C4-2B (cell line): ENCODE measurements at regions not wholly inside any gene's neighbourhood (a gene's known extent, or its start where the extent isn't known, plus 50 kb on each side); places are given as distances from the start of the nearest gene placed in this dataset.

Experiments
- ZFX ChIP-seq: fragments of 450-650 bp; IDR thresholded peaks from 2 replicates; pipeline ENCODE4 v1.6.1; 2017
- TF ChIP-seq, protein P1 (sequence below): fragments of 450-650 bp; conservative IDR thresholded peaks from 2 replicates; pipeline ENCODE4 v1.5.1; 2017; ENCODE audit warnings: mild to moderate bottlenecking

DNA sequence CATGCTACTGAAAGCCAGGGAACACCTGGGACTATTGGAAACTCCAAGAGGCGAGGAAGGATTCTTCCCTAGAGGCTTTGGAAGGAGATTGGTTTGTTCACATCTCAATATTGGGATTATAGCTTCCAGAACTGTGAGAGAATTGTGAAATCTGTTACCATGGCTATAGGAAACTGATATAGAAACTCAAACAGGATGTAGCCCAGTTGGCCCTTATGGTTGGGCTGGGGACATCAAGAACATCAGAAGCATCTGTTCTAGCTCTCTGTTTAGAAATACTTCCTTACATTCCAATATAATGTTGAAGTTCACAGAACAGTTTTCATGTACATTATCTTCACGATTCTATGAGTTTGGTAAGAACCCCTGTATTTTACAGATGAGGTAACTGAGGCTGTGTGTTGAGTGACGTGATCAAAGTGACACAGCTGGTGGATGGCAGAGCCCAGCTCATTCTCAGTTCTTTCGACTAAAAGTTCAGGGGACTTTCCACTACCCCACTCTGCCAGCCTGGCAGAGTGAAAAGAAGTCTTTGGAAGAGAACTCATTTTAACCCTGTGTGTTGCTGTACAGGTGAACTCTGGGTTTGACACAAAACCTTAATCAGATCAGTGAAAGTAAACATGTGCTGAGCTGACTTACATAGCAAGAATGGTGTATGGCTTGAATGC, 183.0 kb downstream of the GBA3 start:
- TF ChIP-seq, protein P1, sequence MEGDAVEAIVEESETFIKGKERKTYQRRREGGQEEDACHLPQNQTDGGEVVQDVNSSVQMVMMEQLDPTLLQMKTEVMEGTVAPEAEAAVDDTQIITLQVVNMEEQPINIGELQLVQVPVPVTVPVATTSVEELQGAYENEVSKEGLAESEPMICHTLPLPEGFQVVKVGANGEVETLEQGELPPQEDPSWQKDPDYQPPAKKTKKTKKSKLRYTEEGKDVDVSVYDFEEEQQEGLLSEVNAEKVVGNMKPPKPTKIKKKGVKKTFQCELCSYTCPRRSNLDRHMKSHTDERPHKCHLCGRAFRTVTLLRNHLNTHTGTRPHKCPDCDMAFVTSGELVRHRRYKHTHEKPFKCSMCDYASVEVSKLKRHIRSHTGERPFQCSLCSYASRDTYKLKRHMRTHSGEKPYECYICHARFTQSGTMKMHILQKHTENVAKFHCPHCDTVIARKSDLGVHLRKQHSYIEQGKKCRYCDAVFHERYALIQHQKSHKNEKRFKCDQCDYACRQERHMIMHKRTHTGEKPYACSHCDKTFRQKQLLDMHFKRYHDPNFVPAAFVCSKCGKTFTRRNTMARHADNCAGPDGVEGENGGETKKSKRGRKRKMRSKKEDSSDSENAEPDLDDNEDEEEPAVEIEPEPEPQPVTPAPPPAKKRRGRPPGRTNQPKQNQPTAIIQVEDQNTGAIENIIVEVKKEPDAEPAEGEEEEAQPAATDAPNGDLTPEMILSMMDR = no peak
- TF ChIP-seq ZFX = no peak
